ENCODE measurements at regions not wholly inside any gene's neighbourhood (a gene's known extent, or its start where the extent isn't known, plus 50 kb on each side); places are given as distances from the start of the nearest gene placed in this dataset.
"Not testable (repeated sequence)": the region's sequence is repeated elsewhere in the genome, so short reads cannot be mapped to it uniquely, and the experiment has no call there.

- no peak for DNase-seq
Observed at GRCh38 chr16:52227851-52228250, 319.1 kb downstream of the TOX3 start.

GRCh38 chr16:52212841-52213240 is 334.1 kb downstream of the TOX3 start:
- no peak for DNase-seq

DNA sequence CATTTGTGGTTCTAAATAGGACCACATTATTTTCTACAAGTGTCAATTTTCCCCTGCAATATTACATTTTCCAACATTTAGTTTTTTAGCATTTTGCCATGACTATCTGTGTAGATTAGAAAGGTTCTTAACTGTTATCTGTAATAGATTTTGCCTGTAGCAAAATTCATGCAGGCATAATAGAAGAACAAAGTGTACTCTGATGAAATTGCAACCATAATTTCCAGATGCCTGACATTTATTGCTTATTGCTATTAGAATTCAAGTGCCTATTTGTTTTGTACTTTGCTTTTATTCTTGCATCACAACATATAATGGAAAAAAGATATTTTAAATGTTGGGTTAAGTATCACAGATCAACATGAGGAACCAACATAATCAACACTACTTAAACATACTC is 337.7 kb downstream of the TOX3 start:
- no peak for DNase-seq

- no peak for DNase-seq
Observed at GRCh38 chr16:52203096-52203495, 343.8 kb downstream of the TOX3 start.

- no peak for DNase-seq
Observed at GRCh38 chr16:52193441-52193840, 353.5 kb downstream of the TOX3 start.

GRCh38 chr16:52191531-52192134 is 355.3 kb downstream of the TOX3 start:
- DNase-seq: peak; percentile 67 to 70

GRCh38 chr16:52184336-52184735 is 362.6 kb downstream of the TOX3 start:
- no peak for DNase-seq

- DNase-seq: no peak
Observed at GRCh38 chr16:52182840-52183239, 364.1 kb downstream of the TOX3 start.

- no peak for DNase-seq
Observed at GRCh38 chr16:52174168-52174567, 372.8 kb downstream of the TOX3 start.

GRCh38 chr16:52171481-52171880 is 375.5 kb downstream of the TOX3 start:
- DNase-seq: no peak

- DNase-seq: no peak
Observed at GRCh38 chr16:52167328-52167727, 379.6 kb downstream of the TOX3 start.

DNA sequence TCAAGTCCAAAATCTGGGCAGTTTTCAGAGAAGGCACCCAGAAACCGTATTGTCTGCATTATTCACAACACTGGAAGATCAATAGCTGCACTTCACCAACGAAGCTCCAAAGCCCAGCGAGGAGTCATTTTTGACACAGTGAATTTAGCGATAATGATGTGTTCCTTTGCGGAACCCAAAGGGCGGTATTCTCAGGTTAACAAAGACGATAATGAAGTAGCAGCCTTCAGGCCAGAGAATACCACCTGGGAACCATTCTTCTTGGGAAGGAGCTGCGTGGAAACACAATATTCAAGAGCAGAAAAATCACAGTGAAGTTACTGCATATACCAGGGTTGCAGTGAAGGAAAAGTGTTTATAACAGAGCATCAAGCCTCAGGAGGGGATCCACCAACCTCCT is 381.0 kb downstream of the TOX3 start:
- no peak for DNase-seq

GRCh38 chr16:52149003-52149402 is 397.9 kb downstream of the TOX3 start:
- no peak for DNase-seq

DNA sequence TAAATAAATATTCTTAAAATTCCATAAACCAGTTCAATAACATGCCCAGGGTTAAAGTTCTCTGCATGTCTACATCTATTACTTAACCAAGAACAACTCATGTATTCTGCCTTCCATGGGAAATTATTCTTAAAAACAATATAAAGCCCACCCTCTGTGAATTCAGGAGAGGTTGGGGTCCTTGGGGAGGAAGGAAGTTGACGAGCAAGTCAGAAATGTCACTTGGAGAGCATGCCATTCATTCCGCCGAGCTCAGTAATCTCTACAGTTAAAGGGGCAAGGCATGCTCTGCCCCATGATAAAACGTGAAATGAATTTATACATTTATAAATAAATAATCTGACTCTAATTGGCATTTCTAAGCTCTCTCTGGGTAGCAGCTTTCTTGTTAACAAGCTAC is 405.1 kb downstream of the TOX3 start:
- DNase-seq: no peak

- peak; percentile 13 to 45 for DNase-seq
Observed at GRCh38 chr16:52128361-52128760, 418.6 kb downstream of the TOX3 start.

- no peak for DNase-seq
Observed at GRCh38 chr16:52123842-52124241, 423.1 kb downstream of the TOX3 start.

GRCh38 chr16:52123061-52123839 is 423.7 kb downstream of the TOX3 start:
- no peak for DNase-seq

- DNase-seq: no peak
Observed at GRCh38 chr16:52117171-52117570, 429.8 kb downstream of the TOX3 start.

GRCh38 chr16:52114379-52114778 is 432.6 kb downstream of the TOX3 start:
- DNase-seq: no peak

- no peak for DNase-seq
Observed at GRCh38 chr16:52113533-52114183, 433.3 kb downstream of the TOX3 start.

DNA sequence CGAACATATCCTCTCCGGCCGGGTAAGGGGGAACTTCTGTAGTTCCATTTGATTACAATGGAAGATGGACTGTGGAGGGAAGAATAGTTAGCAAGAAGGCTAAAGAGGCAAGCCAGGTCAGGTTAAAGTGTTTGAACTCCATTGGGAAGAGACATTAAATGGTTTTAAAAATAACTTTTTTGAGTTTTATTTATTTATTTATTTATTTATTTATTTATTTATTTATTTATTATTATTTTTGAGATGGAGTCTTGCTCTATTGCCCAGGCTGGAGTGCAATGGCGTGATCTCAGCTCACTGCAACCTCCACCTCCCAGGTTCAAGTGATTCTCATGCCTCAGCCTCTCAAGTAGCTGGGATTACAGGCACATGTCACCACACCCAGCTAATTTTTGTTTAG is 441.9 kb downstream of the TOX3 start:
- DNase-seq: not testable (repeated sequence)

GRCh38 chr16:52103791-52104190 is 443.2 kb downstream of the TOX3 start:
- no peak for DNase-seq

DNA sequence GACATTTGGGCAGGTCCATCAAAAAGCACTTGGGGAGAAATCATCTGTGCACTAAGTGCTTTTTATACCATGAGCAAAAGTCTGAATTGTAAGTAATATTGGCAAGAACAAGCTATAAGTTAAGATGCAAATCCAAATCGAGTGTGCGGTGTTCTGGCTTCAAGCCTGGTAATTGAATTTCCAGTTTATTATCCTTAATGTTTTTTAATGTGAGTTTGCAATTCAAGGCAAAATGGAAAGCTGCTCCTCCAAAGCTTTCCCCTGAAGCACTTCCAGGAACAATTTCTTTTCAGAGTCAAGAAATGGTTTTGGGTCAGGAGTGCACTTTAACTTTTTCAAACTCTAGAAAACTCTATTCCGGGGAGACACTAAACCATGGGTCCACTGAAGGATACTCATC is 445.7 kb downstream of the TOX3 start:
- DNase-seq: no peak

DNA sequence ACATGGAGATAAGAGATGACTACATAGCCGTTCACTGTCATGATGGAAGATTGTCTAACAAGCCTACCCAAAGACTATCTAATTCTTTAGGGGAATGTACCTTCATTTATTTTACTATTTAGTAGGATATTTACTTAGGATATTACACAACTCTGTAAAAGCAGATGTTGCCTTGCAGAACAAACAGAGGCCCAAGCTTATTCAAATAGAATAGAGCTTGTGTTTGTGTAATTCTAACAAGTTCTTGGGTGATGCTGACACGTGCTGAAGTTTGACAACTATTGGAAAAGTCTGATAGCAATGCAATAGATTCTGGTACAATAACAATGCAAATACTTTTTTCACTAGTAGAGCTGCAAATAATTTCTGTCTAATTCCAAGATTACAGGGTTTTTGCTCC is 447.6 kb downstream of the TOX3 start:
- DNase-seq: no peak

Measured in hippocampal formation (tissue), 2 donors.